ENCODE measurements at regions not wholly inside any gene's neighbourhood (a gene's known extent, or its start where the extent isn't known, plus 50 kb on each side); places are given as distances from the start of the nearest gene placed in this dataset.

DNA sequence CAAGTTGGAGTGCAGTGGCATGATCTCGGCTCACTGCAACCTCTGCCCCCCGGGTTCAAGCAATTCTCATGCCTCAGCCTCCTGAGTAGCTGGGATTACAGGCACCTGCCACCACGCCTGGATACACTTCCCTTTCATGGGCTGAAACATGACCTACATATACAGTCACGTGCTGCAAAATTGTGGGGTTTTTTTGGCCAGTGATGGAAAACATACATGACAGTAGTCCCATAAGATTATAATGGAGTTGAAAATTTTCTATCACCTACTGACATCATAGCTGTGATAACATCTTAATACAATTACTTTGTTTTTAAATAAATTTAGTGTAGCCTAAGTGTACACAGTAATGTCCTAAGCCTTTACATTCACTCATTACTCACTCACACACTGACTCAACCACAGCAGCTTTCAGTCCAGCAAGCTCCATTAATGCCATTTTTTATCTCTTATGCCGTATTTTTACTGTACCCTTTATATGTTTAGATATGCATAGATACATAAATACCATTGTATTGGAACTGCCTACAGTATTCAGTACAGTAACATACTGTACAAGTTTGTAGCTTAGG is 79.9 kb upstream of the TMEM196 start:
- WGBS, 2 donors (ENCODE audit: low coverage in 1 of 2): 76 to 92% methylated on average over 1 to 5 of the region's 5 CpGs
- Histone ChIP-seq H3K9me3 (no peaks in the 10 kb centered on the region), H3K27ac (no peak overlapping the region), H3K36me3 (no peaks in the 10 kb centered on the region), H3K4me3 (no peak overlapping the region), H3K27me3 (no peaks in the 10 kb centered on the region), H3K4me1 (no peaks in the 10 kb centered on the region)
- intact Hi-C loops (cut with DNase I; ENCODE audit: low total_unique reads): no loop called here
- TF ChIP-seq, protein P1, sequence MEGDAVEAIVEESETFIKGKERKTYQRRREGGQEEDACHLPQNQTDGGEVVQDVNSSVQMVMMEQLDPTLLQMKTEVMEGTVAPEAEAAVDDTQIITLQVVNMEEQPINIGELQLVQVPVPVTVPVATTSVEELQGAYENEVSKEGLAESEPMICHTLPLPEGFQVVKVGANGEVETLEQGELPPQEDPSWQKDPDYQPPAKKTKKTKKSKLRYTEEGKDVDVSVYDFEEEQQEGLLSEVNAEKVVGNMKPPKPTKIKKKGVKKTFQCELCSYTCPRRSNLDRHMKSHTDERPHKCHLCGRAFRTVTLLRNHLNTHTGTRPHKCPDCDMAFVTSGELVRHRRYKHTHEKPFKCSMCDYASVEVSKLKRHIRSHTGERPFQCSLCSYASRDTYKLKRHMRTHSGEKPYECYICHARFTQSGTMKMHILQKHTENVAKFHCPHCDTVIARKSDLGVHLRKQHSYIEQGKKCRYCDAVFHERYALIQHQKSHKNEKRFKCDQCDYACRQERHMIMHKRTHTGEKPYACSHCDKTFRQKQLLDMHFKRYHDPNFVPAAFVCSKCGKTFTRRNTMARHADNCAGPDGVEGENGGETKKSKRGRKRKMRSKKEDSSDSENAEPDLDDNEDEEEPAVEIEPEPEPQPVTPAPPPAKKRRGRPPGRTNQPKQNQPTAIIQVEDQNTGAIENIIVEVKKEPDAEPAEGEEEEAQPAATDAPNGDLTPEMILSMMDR (IDR thresholded peaks at IDR 0.05): no peak
- TF ChIP-seq EP300 (IDR thresholded peaks at IDR 0.05; ENCODE audit: low read depth) (no peak), POLR2A (IDR thresholded peaks at IDR 0.05) (no peak), POLR2AphosphoS5 (IDR thresholded peaks at IDR 0.05) (no peak)
- no peak for DNase-seq
- in situ Hi-C loops (cut with MboI; ENCODE audit: low pct_ligation_motif_present in 1 of 4, low pct_unique_long_range_greater_than_20kb in 1 of 4, low sequenced_read_pairs in 3 of 4): no loop called here

DNA sequence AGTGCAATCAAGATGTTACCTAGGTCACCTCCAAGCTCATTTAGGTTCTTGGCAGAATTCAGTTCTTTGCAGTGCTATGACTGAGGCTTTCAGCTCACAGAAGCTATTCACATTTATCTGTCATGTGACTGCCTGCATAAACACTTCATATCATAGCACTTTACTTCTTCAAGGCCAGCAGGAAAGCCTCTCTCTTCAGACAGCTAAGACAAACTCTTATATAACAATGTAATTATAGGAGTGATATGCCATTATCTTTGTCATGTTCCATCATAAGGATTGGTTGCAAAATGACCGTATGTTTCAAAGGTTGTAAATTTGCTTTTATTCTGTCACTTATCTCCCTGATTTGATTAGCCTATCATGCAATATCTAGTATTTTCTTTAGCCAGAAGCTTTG is 78.8 kb upstream of the TMEM196 start:
- H3K27me3 ChIP-seq: no peaks in the 10 kb centered on the region
- H3K4me3 ChIP-seq: no peak overlapping the region
- TF ChIP-seq POLR2AphosphoS5 (IDR thresholded peaks at IDR 0.05): no peak
- TF ChIP-seq POLR2A (IDR thresholded peaks at IDR 0.05): no peak
- TF ChIP-seq, protein P1 (IDR thresholded peaks at IDR 0.05): no peak
- no peak for TF ChIP-seq EP300 (IDR thresholded peaks at IDR 0.05; ENCODE audit: low read depth)
- H3K4me1 ChIP-seq: no peaks in the 10 kb centered on the region
- WGBS, 2 donors (ENCODE audit: low coverage in 1 of 2): 38% methylated on average over 1 of the region's 1 CpG
- no peaks in the 10 kb centered on the region for H3K9me3 ChIP-seq
- H3K36me3 ChIP-seq: no peaks in the 10 kb centered on the region
- H3K27ac ChIP-seq: no peak overlapping the region
- in situ Hi-C loops (cut with MboI; ENCODE audit: low pct_ligation_motif_present in 1 of 4, low pct_unique_long_range_greater_than_20kb in 1 of 4, low sequenced_read_pairs in 3 of 4): no loop called here
- intact Hi-C loops (cut with DNase I; ENCODE audit: low total_unique reads): no loop called here
- no peak for DNase-seq

DNA sequence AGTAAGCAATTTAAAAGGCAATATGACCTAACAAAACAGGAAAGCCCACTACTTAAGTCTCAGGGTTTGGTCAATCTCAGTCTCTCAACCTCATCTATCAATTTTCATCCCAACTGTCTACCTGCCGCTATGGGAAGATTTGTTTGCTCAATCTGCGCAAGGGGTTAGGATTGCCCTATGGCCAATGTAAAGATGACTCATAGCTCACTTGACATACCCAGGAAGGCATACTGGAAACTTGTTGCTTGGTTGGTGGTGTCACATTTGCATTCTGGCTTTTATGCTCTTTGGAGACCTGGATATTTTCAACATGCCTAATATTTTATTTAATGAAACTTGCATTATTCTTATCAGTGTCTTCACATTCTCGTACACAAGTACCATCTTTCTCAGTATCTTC is 78.1 kb upstream of the TMEM196 start:
- in situ Hi-C loops (cut with MboI; ENCODE audit: low pct_ligation_motif_present in 1 of 4, low pct_unique_long_range_greater_than_20kb in 1 of 4, low sequenced_read_pairs in 3 of 4): no loop called here
- intact Hi-C loops (cut with DNase I; ENCODE audit: low total_unique reads): no loop called here
- no peaks in the 10 kb centered on the region for H3K4me1 ChIP-seq
- 74 to 87% methylated on average over 3 of the region's 3 CpGs for WGBS, 2 donors (ENCODE audit: low coverage in 1 of 2)
- H3K4me3 ChIP-seq: no peak overlapping the region
- H3K27ac ChIP-seq: no peak overlapping the region
- no peaks in the 10 kb centered on the region for H3K9me3 ChIP-seq
- TF ChIP-seq EP300 (IDR thresholded peaks at IDR 0.05; ENCODE audit: low read depth) (no peak), POLR2A (IDR thresholded peaks at IDR 0.05) (no peak), POLR2AphosphoS5 (IDR thresholded peaks at IDR 0.05) (no peak)
- TF ChIP-seq, protein P1 (IDR thresholded peaks at IDR 0.05): no peak
- no peaks in the 10 kb centered on the region for H3K36me3 ChIP-seq
- DNase-seq: no peak
- no peaks in the 10 kb centered on the region for H3K27me3 ChIP-seq

DNA sequence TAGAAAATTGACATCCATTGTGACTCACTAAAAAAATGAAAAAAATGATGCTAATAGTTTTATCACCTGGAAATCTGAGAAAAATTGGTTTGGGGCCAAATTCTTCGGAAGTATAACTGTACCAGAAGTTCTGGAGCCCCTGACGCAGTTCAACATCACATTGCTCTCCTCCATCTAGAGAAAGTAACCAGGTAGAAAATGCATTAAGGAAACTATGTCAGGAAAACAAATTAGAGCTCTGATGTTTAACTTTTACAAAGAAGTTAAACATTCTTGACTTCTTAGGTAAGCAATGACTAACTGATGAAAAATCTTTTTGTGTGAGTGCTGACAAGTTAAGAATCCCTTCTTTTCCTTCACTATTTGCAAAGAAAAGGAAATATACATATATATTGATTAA is 61.1 kb upstream of the TMEM196 start:
- no peak for TF ChIP-seq POLR2AphosphoS5 (IDR thresholded peaks at IDR 0.05)
- TF ChIP-seq EP300 (IDR thresholded peaks at IDR 0.05; ENCODE audit: low read depth): no peak
- TF ChIP-seq POLR2A (IDR thresholded peaks at IDR 0.05): no peak
- TF ChIP-seq, protein P1 (IDR thresholded peaks at IDR 0.05): no peak
- DNase-seq: no peak
- H3K4me3 ChIP-seq: no peak overlapping the region
- no peaks in the 10 kb centered on the region for H3K4me1 ChIP-seq
- H3K9me3 ChIP-seq: no peaks in the 10 kb centered on the region
- intact Hi-C loops (cut with DNase I; ENCODE audit: low total_unique reads): no loop called here
- no peak overlapping the region for H3K27ac ChIP-seq
- in situ Hi-C loops (cut with MboI; ENCODE audit: low pct_ligation_motif_present in 1 of 4, low pct_unique_long_range_greater_than_20kb in 1 of 4, low sequenced_read_pairs in 3 of 4): no loop called here
- WGBS, 2 donors (ENCODE audit: low coverage in 1 of 2): 62 to 63% methylated on average over 2 of the region's 2 CpGs
- H3K27me3 ChIP-seq: no peaks in the 10 kb centered on the region
- H3K36me3 ChIP-seq: no peaks in the 10 kb centered on the region
